SK-N-SH (cell line): ENCODE measurements at regions not wholly inside any gene's neighbourhood (a gene's known extent, or its start where the extent isn't known, plus 50 kb on each side); places are given as distances from the start of the nearest gene placed in this dataset.

Source experiments
- CTCF ChIA-PET: fragments of 300-600, 350-600 bp; formaldehyde crosslinking; extraction: SDS; loops from one replicate; lab custom pipeline; 2021; lab: Yijun Ruan, JAX
- POLR2A ChIA-PET: fragments of 350-600 bp; sonication (Branson Sonifier 250); formaldehyde crosslinking; extraction: SDS; loops from one replicate; lab custom pipeline; 2020; ENCODE audit warnings: antibody characterized with exemption, inconsistent platforms; lab: Yijun Ruan, JAX
- DNase-seq: peaks from one replicate; pipeline ENCODE4 v3.0.0; 2012
- H2AFZ ChIP-seq: fragments of 200-600 bp; sonication (generic); 2 replicates; pipeline ENCODE4 v1.8.1; 2016; ENCODE audit warnings: antibody characterized with exemption, mild to moderate bottlenecking, low read depth
- H3F3A ChIP-seq: fragments of 200-600 bp; sonication (generic); replicated peaks from 2 replicates; pipeline ENCODE3; 2016; ENCODE audit warnings: antibody characterized with exemption, mild to moderate bottlenecking; ENCODE audit not compliant: insufficient read depth
- H3K27ac ChIP-seq, 2 experiments: fragments of 200-500 bp in 1 of 2; fragments of 200-600 bp in 1 of 2; sonication (Bioruptor generic) in 1 of 2; sonication (generic), shearing (Covaris generic) in 1 of 2; 2 replicates each; pipeline versions ENCODE4 v1.5.1 to v1.6.1; 2014 to 2016; ENCODE audit warnings: low read depth in 2 of 2, inconsistent platforms in 1 of 2, low read length in 1 of 2, mild to moderate bottlenecking in 1 of 2, mixed read lengths in 1 of 2
- H3K27me3 ChIP-seq: fragments of 200-600 bp; sonication (generic), shearing (Covaris generic); 2 replicates; pipeline ENCODE4 v1.6.1; 2016; ENCODE audit warnings: mixed run types; ENCODE audit not compliant: insufficient read depth
- H3K36me3 ChIP-seq, 2 experiments: fragments of 200-500 bp in 1 of 2; fragments of 200-600 bp in 1 of 2; sonication (Bioruptor generic) in 1 of 2; sonication (generic) in 1 of 2; replicated peaks in 1 of 2; 2 replicates each; pipeline versions ENCODE3 to v1.5.1; 2014 to 2016; ENCODE audit warnings: low read length in 1 of 2, mild to moderate bottlenecking in 1 of 2; ENCODE audit not compliant: insufficient read depth in 2 of 2, control insufficient read depth in 1 of 2
- H3K4me1 ChIP-seq, 2 experiments: fragments of 200-500 bp in 1 of 2; fragments of 200-600 bp in 1 of 2; sonication (Bioruptor generic) in 1 of 2; sonication (generic), shearing (Covaris generic) in 1 of 2; 2 replicates each; pipeline versions ENCODE4 v1.5.1 to v1.6.1; 2014 to 2016; ENCODE audit warnings: low read depth in 1 of 2, low read length in 1 of 2, mixed run types in 1 of 2; ENCODE audit not compliant: insufficient read depth in 2 of 2, control insufficient read depth in 1 of 2
- H3K4me2 ChIP-seq: fragments of 200-600 bp; sonication (generic), shearing (Covaris generic); 2 replicates; pipeline ENCODE4 v1.6.1; 2017; ENCODE audit warnings: mixed run types
- H3K4me3 ChIP-seq, 2 experiments: fragments of 200-500 bp in 1 of 2; fragments of 200-600 bp in 1 of 2; sonication (Bioruptor generic) in 1 of 2; sonication (generic), shearing (Covaris generic) in 1 of 2; 2 replicates each; pipeline versions ENCODE4 v1.5.1 to v1.8.1; 2014 to 2016; ENCODE audit warnings: low read depth in 2 of 2, inconsistent platforms in 1 of 2, low read length in 1 of 2, mild to moderate bottlenecking in 1 of 2, mixed read lengths in 1 of 2, moderate library complexity in 1 of 2
- H3K79me2 ChIP-seq: fragments of 200-600 bp; sonication (generic); 2 replicates; pipeline ENCODE4 v1.8.1; 2017; ENCODE audit warnings: mild to moderate bottlenecking; ENCODE audit not compliant: insufficient read depth
- H3K9ac ChIP-seq: fragments of 200-600 bp; sonication (generic); 2 replicates; pipeline ENCODE4 v1.6.1; 2017; ENCODE audit warnings: mixed run types
- H3K9me2 ChIP-seq: fragments of 200-600 bp; sonication (generic); 2 replicates; pipeline ENCODE4 v1.6.1; 2017; ENCODE audit warnings: mixed run types
- H3K9me3 ChIP-seq: fragments of 200-600 bp; sonication (generic); 2 replicates; pipeline ENCODE4 v1.6.1; 2017; ENCODE audit warnings: mixed run types, mild to moderate bottlenecking, moderate library complexity
- H4K20me1 ChIP-seq: fragments of 200-600 bp; sonication (generic); 2 replicates; pipeline ENCODE4 v1.6.1; 2017; ENCODE audit warnings: mild to moderate bottlenecking, mixed run types; ENCODE audit not compliant: insufficient read depth
- CHD2 ChIP-seq: fragments of 150-350 bp; IDR thresholded peaks from 2 replicates; pipeline ENCODE4 v1.6.1; 2018; ENCODE audit warnings: low read length; ENCODE audit not compliant: partially characterized antibody
- ELF1 ChIP-seq: IDR thresholded peaks from 2 replicates; pipeline ENCODE4 v1.4.0; 2012
- EZH2phosphoT487 ChIP-seq: fragments of 200-600 bp; sonication (generic); IDR thresholded peaks from 2 replicates; pipeline ENCODE4 v1.6.1; 2017; ENCODE audit warnings: low read depth, mixed run types, mild to moderate bottlenecking, antibody characterized with exemption, moderate library complexity, borderline replicate concordance
- FOSL2 ChIP-seq: IDR thresholded peaks from 2 replicates; pipeline ENCODE4 v1.4.0; 2012; ENCODE audit warnings: low read depth, mild to moderate bottlenecking, moderate library complexity, borderline replicate concordance
- GABPA ChIP-seq: IDR thresholded peaks from 2 replicates; pipeline ENCODE4 v1.4.0; 2012; ENCODE audit warnings: low read depth, mild to moderate bottlenecking
- GATA2 ChIP-seq: sonication (generic); formaldehyde crosslinking; IDR thresholded peaks from 2 replicates; pipeline ENCODE4 v1.5.0; 2020; ENCODE audit warnings: mild to moderate bottlenecking, missing genetic modification reagents
- MXI1 ChIP-seq: IDR thresholded peaks from 2 replicates; pipeline ENCODE4 v1.6.1; 2012; ENCODE audit warnings: mild to moderate bottlenecking, low read depth, low read length, improper control_type of control experiment
- POLR2AphosphoS5 ChIP-seq: IDR thresholded peaks from 2 replicates; pipeline ENCODE4 v1.6.1; 2012; ENCODE audit warnings: low read depth, low read length
- RCOR1 ChIP-seq: fragments of 150-350 bp; IDR thresholded peaks from 2 replicates; pipeline ENCODE4 v1.6.1; 2017; ENCODE audit warnings: antibody characterized with exemption, low read length
- RFX5 ChIP-seq: IDR thresholded peaks from 2 replicates; pipeline ENCODE4 v1.6.1; 2012; ENCODE audit warnings: mild to moderate bottlenecking, improper control_type of control experiment, low read length
- TAF1 ChIP-seq: IDR thresholded peaks from 2 replicates; pipeline ENCODE4 v1.6.1; 2012; ENCODE audit warnings: low read depth, mild to moderate bottlenecking, low read length, moderate library complexity, borderline replicate concordance
- YY1 ChIP-seq: IDR thresholded peaks from 2 replicates; pipeline ENCODE4 v1.4.0; 2012; ENCODE audit warnings: low read depth, mild to moderate bottlenecking
- WGBS: methylation state at CpG from one replicate; pipeline ENCODE4 v1.1.6; 2017; ENCODE audit warnings: low lambda C conversion rate; 5-methylcytosine and 5-hydroxymethylcytosine counted together
- TF ChIP-seq, protein P1 (sequence below): IDR thresholded peaks from 2 replicates; pipeline ENCODE4 v1.4.0; 2012; ENCODE audit warnings: low read depth, borderline replicate concordance
- TF ChIP-seq, protein P2 (sequence below): fragments of 150-350 bp; IDR thresholded peaks from 2 replicates; pipeline ENCODE4 v1.6.1; 2017; ENCODE audit warnings: antibody characterized with exemption, low read length, low read depth, borderline replicate concordance
- TF ChIP-seq, protein P3 (sequence below): fragments of 150-350 bp; IDR thresholded peaks from 2 replicates; pipeline ENCODE4 v1.6.1; 2016; ENCODE audit warnings: mild to moderate bottlenecking, low read depth, low read length
- TF ChIP-seq, protein P4 (sequence below): IDR thresholded peaks from 2 replicates; pipeline ENCODE4 v1.4.0; 2012; ENCODE audit warnings: low read depth
- TF ChIP-seq, protein P5 (sequence below): fragments of 200-600 bp; sonication (generic); IDR thresholded peaks from 2 replicates; pipeline ENCODE4 v1.6.1; 2017; ENCODE audit warnings: antibody characterized with exemption, mild to moderate bottlenecking, moderate library complexity

DNA sequence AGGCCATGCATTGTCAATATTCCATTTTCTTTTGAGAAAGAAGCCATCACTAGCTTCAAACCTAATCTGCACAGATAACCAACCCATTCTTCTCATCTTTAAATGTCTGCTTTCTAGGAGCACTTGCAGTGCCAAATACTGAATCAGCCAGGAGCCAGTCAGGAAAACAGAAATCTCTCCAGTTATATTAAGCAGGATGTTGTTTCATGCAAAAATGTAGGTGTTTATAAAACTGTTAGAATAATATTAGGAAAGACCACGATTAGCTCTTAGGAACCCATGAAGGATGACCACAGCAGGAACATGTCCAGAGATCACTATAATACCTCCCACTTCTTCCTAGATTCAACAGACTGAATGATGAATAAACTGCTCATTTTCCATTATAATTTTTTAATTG lies 86.0 kb downstream of the TTC32 start:
- Histone ChIP-seq H3K27ac (no peak overlapping the region), H3K4me2 (no peak overlapping the region), H3K4me1 (no peaks in the 10 kb centered on the region; a peak in 1 of 4 replicates), H3K9me2 (no peaks in the 10 kb centered on the region), H3K4me3 (no peak overlapping the region), H4K20me1 (no peaks in the 10 kb centered on the region), H3K9me3 (no peaks in the 10 kb centered on the region), H3K79me2 (no peaks in the 10 kb centered on the region), H3K36me3 (no peaks in the 10 kb centered on the region), H3K9ac (no peak overlapping the region), H3F3A (no peaks in the 10 kb centered on the region), H2AFZ (no peak overlapping the region), H3K27me3 (peaks cover 6% of the 10 kb centered on the region; the same call in 1 of the 2 replicates)
- WGBS: 0% methylated on average over 1 of the region's 1 CpG
- ChIA-PET CTCF (no interaction called here), POLR2A (no interaction called here)
- TF ChIP-seq RFX5: no peak
- TF ChIP-seq, protein P1, sequence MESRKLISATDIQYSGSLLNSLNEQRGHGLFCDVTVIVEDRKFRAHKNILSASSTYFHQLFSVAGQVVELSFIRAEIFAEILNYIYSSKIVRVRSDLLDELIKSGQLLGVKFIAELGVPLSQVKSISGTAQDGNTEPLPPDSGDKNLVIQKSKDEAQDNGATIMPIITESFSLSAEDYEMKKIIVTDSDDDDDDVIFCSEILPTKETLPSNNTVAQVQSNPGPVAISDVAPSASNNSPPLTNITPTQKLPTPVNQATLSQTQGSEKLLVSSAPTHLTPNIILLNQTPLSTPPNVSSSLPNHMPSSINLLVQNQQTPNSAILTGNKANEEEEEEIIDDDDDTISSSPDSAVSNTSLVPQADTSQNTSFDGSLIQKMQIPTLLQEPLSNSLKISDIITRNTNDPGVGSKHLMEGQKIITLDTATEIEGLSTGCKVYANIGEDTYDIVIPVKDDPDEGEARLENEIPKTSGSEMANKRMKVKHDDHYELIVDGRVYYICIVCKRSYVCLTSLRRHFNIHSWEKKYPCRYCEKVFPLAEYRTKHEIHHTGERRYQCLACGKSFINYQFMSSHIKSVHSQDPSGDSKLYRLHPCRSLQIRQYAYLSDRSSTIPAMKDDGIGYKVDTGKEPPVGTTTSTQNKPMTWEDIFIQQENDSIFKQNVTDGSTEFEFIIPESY: no peak
- TF ChIP-seq CHD2: no peak
- TF ChIP-seq, protein P2, sequence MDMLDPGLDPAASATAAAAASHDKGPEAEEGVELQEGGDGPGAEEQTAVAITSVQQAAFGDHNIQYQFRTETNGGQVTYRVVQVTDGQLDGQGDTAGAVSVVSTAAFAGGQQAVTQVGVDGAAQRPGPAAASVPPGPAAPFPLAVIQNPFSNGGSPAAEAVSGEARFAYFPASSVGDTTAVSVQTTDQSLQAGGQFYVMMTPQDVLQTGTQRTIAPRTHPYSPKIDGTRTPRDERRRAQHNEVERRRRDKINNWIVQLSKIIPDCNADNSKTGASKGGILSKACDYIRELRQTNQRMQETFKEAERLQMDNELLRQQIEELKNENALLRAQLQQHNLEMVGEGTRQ: no peak
- no peak for TF ChIP-seq TAF1
- TF ChIP-seq, protein P3, sequence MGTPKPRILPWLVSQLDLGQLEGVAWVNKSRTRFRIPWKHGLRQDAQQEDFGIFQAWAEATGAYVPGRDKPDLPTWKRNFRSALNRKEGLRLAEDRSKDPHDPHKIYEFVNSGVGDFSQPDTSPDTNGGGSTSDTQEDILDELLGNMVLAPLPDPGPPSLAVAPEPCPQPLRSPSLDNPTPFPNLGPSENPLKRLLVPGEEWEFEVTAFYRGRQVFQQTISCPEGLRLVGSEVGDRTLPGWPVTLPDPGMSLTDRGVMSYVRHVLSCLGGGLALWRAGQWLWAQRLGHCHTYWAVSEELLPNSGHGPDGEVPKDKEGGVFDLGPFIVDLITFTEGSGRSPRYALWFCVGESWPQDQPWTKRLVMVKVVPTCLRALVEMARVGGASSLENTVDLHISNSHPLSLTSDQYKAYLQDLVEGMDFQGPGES: no peak
- TF ChIP-seq, protein P4, sequence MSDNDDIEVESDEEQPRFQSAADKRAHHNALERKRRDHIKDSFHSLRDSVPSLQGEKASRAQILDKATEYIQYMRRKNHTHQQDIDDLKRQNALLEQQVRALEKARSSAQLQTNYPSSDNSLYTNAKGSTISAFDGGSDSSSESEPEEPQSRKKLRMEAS: no peak
- TF ChIP-seq MXI1: no peak
- TF ChIP-seq ELF1: no peak
- no peak for TF ChIP-seq GATA2
- TF ChIP-seq POLR2AphosphoS5: no peak
- TF ChIP-seq YY1: no peak
- TF ChIP-seq GABPA: no peak
- TF ChIP-seq, protein P5, sequence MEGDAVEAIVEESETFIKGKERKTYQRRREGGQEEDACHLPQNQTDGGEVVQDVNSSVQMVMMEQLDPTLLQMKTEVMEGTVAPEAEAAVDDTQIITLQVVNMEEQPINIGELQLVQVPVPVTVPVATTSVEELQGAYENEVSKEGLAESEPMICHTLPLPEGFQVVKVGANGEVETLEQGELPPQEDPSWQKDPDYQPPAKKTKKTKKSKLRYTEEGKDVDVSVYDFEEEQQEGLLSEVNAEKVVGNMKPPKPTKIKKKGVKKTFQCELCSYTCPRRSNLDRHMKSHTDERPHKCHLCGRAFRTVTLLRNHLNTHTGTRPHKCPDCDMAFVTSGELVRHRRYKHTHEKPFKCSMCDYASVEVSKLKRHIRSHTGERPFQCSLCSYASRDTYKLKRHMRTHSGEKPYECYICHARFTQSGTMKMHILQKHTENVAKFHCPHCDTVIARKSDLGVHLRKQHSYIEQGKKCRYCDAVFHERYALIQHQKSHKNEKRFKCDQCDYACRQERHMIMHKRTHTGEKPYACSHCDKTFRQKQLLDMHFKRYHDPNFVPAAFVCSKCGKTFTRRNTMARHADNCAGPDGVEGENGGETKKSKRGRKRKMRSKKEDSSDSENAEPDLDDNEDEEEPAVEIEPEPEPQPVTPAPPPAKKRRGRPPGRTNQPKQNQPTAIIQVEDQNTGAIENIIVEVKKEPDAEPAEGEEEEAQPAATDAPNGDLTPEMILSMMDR: no peak
- no peak for TF ChIP-seq FOSL2
- TF ChIP-seq EZH2phosphoT487: no peak
- no peak for TF ChIP-seq RCOR1
- no peak for DNase-seq
